ENCODE measurements at regions not wholly inside any gene's neighbourhood (a gene's known extent, or its start where the extent isn't known, plus 50 kb on each side); places are given as distances from the start of the nearest gene placed in this dataset.
"Not testable (repeated sequence)": the region's sequence is repeated elsewhere in the genome, so short reads cannot be mapped to it uniquely, and the experiment has no call there.

- Histone ChIP-seq H3K4me1 (ENCODE audit: insufficient read depth, low read length, severe bottlenecking) (no peaks in the 10 kb centered on the region), H4K20me1 (ENCODE audit: insufficient read depth, low read length) (no peaks in the 10 kb centered on the region), H3K79me2 (ENCODE audit: insufficient read depth, low read length) (no peaks in the 10 kb centered on the region), H3K27me3 (ENCODE audit: insufficient read depth, low read length) (no peaks in the 10 kb centered on the region), H3F3A (ENCODE audit: insufficient read depth, low read length) (no peaks in the 10 kb centered on the region), H3K36me3 (ENCODE audit: insufficient read depth, low read length) (no peaks in the 10 kb centered on the region), H3K4me3 (ENCODE audit: low read depth, low read length, poor library complexity, severe bottlenecking) (no peak overlapping the region), H3K4me2 (ENCODE audit: low read length) (no peak overlapping the region), H3K9ac (ENCODE audit: low read length) (no peak overlapping the region), H2AFZ (ENCODE audit: low read length) (no peak overlapping the region), H3K27ac (ENCODE audit: low read depth, low read length, poor library complexity, severe bottlenecking) (no peak overlapping the region), H3K9me3 (ENCODE audit: low read length) (no peaks in the 10 kb centered on the region), H3K9me2 (ENCODE audit: low read depth, low read length) (no peaks in the 10 kb centered on the region)
- TF ChIP-seq EZH2 (IDR thresholded peaks at IDR 0.05; ENCODE audit: borderline replicate concordance, low read length), result no peak
- TF ChIP-seq, protein P1, sequence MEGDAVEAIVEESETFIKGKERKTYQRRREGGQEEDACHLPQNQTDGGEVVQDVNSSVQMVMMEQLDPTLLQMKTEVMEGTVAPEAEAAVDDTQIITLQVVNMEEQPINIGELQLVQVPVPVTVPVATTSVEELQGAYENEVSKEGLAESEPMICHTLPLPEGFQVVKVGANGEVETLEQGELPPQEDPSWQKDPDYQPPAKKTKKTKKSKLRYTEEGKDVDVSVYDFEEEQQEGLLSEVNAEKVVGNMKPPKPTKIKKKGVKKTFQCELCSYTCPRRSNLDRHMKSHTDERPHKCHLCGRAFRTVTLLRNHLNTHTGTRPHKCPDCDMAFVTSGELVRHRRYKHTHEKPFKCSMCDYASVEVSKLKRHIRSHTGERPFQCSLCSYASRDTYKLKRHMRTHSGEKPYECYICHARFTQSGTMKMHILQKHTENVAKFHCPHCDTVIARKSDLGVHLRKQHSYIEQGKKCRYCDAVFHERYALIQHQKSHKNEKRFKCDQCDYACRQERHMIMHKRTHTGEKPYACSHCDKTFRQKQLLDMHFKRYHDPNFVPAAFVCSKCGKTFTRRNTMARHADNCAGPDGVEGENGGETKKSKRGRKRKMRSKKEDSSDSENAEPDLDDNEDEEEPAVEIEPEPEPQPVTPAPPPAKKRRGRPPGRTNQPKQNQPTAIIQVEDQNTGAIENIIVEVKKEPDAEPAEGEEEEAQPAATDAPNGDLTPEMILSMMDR (IDR thresholded peaks at IDR 0.05; ENCODE audit: low read length), result no peak
Observed at GRCh38 chr5:113764382-113764781, 250.9 kb downstream of the YTHDC2 start.

GRCh38 chr5:113766827-113767226, 253.3 kb downstream of the YTHDC2 start:
- not testable (repeated sequence) for H4K20me1 ChIP-seq (ENCODE audit: insufficient read depth, low read length); H3K4me1 ChIP-seq (ENCODE audit: insufficient read depth, low read length, severe bottlenecking); H3K9me3 ChIP-seq (ENCODE audit: low read length); H3K27ac ChIP-seq (ENCODE audit: low read depth, low read length, poor library complexity, severe bottlenecking); H3K9ac ChIP-seq (ENCODE audit: low read length); H3K36me3 ChIP-seq (ENCODE audit: insufficient read depth, low read length); H3K4me3 ChIP-seq (ENCODE audit: low read depth, low read length, poor library complexity, severe bottlenecking); H3K9me2 ChIP-seq (ENCODE audit: low read depth, low read length); H2AFZ ChIP-seq (ENCODE audit: low read length); H3K4me2 ChIP-seq (ENCODE audit: low read length); H3K27me3 ChIP-seq (ENCODE audit: insufficient read depth, low read length); H3F3A ChIP-seq (ENCODE audit: insufficient read depth, low read length); H3K79me2 ChIP-seq (ENCODE audit: insufficient read depth, low read length)

- H3K9ac ChIP-seq (ENCODE audit: low read length), result no peak overlapping the region
- no peaks in the 10 kb centered on the region for H4K20me1 ChIP-seq (ENCODE audit: insufficient read depth, low read length)
- TF ChIP-seq, protein P1 (IDR thresholded peaks at IDR 0.05; ENCODE audit: low read length), result no peak
Observed at GRCh38 chr5:113770648-113771047, 257.2 kb downstream of the YTHDC2 start.

DNA sequence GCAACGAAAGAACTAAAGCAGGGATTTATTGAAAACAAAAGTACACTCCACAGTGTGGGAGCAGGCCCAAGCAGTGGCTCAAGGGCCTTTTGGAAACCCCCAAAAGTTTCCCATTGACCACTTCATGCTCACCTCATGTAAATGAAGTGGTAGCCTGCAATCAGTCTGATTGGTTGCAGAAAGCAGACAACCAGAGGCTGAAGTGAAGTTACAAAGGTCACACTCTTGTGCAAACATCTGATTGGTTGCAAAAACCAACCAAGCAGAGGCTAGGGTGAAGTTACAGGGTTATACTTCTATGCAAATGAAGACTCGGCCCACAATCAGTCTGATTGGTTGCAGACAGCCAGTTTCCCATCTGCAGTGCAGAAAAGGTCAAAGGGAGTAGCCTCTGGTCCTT, 258.0 kb downstream of the YTHDC2 start:
- Histone ChIP-seq H2AFZ (ENCODE audit: low read length) (no peak overlapping the region), H3K27ac (ENCODE audit: low read depth, low read length, poor library complexity, severe bottlenecking) (no peak overlapping the region), H4K20me1 (ENCODE audit: insufficient read depth, low read length) (no peaks in the 10 kb centered on the region), H3K9me2 (ENCODE audit: low read depth, low read length) (no peaks in the 10 kb centered on the region), H3K79me2 (ENCODE audit: insufficient read depth, low read length) (no peaks in the 10 kb centered on the region), H3K4me1 (ENCODE audit: insufficient read depth, low read length, severe bottlenecking) (no peaks in the 10 kb centered on the region), H3K9me3 (ENCODE audit: low read length) (no peaks in the 10 kb centered on the region), H3K4me3 (ENCODE audit: low read depth, low read length, poor library complexity, severe bottlenecking) (no peak overlapping the region), H3F3A (ENCODE audit: insufficient read depth, low read length) (no peaks in the 10 kb centered on the region), H3K27me3 (ENCODE audit: insufficient read depth, low read length) (no peaks in the 10 kb centered on the region), H3K36me3 (ENCODE audit: insufficient read depth, low read length) (no peaks in the 10 kb centered on the region), H3K9ac (ENCODE audit: low read length) (no peak overlapping the region), H3K4me2 (ENCODE audit: low read length) (no peak overlapping the region)
- no peak for TF ChIP-seq EZH2 (IDR thresholded peaks at IDR 0.05; ENCODE audit: borderline replicate concordance, low read length)
- TF ChIP-seq, protein P1 (IDR thresholded peaks at IDR 0.05; ENCODE audit: low read length), result no peak

More at GRCh38 chr5:113770648-113771047, 257.2 kb downstream of the YTHDC2 start:
- Histone ChIP-seq H3K9me3 (ENCODE audit: low read length) (no peaks in the 10 kb centered on the region), H3K4me2 (ENCODE audit: low read length) (no peak overlapping the region), H3K36me3 (ENCODE audit: insufficient read depth, low read length) (no peaks in the 10 kb centered on the region), H2AFZ (ENCODE audit: low read length) (no peak overlapping the region), H3K27ac (ENCODE audit: low read depth, low read length, poor library complexity, severe bottlenecking) (no peak overlapping the region), H3K9me2 (ENCODE audit: low read depth, low read length) (no peaks in the 10 kb centered on the region), H3K4me3 (ENCODE audit: low read depth, low read length, poor library complexity, severe bottlenecking) (no peak overlapping the region), H3K4me1 (ENCODE audit: insufficient read depth, low read length, severe bottlenecking) (no peaks in the 10 kb centered on the region), H3F3A (ENCODE audit: insufficient read depth, low read length) (no peaks in the 10 kb centered on the region), H3K79me2 (ENCODE audit: insufficient read depth, low read length) (no peaks in the 10 kb centered on the region), H3K27me3 (ENCODE audit: insufficient read depth, low read length) (no peaks in the 10 kb centered on the region)
